ENCODE measurements at regions not wholly inside any gene's neighbourhood (a gene's known extent, or its start where the extent isn't known, plus 50 kb on each side); places are given as distances from the start of the nearest gene placed in this dataset.

DNA sequence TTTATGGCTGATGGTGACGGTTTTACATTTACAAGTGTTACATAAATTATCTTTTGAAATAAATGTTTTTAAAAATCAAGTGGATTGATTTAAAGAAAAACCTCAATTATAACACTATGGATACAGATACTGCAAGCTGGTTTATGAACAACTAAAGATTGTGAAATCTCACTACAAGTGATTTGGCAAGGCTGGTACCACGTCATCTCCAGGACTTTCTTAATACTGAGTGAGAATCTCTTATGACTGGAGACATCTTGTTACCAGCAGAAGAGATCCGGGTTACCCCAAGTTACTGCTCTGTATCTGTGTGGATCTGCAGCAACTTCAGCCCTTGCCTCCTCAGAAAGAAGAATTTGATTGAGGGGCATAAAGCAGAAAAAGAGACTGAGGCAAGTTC, 452.9 kb downstream of the MN1 start:
- TF ChIP-seq ESRRG (CRISPR knock-in tag; IDR thresholded peaks at IDR 0.05) (no peak), ISL1 (CRISPR knock-in tag; IDR thresholded peaks at IDR 0.05) (no peak), CSDC2 (CRISPR knock-in tag; IDR thresholded peaks at IDR 0.05) (no peak), OSR1 (CRISPR knock-in tag; IDR thresholded peaks at IDR 0.05) (no peak), SNAI2 (CRISPR knock-in tag; IDR thresholded peaks at IDR 0.05) (no peak), ZC3H10 (CRISPR knock-in tag; IDR thresholded peaks at IDR 0.05) (no peak), GLIS3 (CRISPR knock-in tag; IDR thresholded peaks at IDR 0.05) (no peak)
- TF ChIP-seq, protein P1, sequence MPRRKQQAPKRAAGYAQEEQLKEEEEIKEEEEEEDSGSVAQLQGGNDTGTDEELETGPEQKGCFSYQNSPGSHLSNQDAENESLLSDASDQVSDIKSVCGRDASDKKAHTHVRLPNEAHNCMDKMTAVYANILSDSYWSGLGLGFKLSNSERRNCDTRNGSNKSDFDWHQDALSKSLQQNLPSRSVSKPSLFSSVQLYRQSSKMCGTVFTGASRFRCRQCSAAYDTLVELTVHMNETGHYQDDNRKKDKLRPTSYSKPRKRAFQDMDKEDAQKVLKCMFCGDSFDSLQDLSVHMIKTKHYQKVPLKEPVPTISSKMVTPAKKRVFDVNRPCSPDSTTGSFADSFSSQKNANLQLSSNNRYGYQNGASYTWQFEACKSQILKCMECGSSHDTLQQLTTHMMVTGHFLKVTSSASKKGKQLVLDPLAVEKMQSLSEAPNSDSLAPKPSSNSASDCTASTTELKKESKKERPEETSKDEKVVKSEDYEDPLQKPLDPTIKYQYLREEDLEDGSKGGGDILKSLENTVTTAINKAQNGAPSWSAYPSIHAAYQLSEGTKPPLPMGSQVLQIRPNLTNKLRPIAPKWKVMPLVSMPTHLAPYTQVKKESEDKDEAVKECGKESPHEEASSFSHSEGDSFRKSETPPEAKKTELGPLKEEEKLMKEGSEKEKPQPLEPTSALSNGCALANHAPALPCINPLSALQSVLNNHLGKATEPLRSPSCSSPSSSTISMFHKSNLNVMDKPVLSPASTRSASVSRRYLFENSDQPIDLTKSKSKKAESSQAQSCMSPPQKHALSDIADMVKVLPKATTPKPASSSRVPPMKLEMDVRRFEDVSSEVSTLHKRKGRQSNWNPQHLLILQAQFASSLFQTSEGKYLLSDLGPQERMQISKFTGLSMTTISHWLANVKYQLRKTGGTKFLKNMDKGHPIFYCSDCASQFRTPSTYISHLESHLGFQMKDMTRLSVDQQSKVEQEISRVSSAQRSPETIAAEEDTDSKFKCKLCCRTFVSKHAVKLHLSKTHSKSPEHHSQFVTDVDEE (CRISPR knock-in tag; IDR thresholded peaks at IDR 0.05), result no peak
- TF ChIP-seq, protein P2, sequence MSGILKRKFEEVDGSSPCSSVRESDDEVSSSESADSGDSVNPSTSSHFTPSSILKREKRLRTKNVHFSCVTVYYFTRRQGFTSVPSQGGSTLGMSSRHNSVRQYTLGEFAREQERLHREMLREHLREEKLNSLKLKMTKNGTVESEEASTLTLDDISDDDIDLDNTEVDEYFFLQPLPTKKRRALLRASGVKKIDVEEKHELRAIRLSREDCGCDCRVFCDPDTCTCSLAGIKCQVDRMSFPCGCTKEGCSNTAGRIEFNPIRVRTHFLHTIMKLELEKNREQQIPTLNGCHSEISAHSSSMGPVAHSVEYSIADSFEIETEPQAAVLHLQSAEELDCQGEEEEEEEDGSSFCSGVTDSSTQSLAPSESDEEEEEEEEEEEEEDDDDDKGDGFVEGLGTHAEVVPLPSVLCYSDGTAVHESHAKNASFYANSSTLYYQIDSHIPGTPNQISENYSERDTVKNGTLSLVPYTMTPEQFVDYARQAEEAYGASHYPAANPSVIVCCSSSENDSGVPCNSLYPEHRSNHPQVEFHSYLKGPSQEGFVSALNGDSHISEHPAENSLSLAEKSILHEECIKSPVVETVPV (CRISPR knock-in tag; IDR thresholded peaks at IDR 0.05), result no peak
- ATAC-seq, result no peak

DNA sequence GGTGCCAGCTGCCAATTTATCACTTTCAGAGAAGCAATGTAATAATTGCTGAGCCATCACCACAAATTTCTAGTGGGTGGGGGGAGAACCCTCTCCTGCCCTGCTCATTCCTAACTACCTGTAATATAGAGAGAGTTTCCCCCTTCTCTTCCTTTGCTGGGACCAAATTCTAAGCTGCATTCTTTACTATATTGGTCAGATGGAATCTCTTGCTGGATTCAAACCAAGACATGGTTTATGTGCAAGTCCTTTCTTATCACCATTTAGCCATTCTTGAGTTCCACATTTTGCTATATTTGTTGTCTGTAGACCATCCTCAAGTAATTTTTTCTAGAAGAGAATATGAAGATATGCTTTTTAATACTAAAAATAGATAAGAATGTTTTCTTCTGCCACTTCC, 452.1 kb downstream of the MN1 start:
- TF ChIP-seq, protein P3, sequence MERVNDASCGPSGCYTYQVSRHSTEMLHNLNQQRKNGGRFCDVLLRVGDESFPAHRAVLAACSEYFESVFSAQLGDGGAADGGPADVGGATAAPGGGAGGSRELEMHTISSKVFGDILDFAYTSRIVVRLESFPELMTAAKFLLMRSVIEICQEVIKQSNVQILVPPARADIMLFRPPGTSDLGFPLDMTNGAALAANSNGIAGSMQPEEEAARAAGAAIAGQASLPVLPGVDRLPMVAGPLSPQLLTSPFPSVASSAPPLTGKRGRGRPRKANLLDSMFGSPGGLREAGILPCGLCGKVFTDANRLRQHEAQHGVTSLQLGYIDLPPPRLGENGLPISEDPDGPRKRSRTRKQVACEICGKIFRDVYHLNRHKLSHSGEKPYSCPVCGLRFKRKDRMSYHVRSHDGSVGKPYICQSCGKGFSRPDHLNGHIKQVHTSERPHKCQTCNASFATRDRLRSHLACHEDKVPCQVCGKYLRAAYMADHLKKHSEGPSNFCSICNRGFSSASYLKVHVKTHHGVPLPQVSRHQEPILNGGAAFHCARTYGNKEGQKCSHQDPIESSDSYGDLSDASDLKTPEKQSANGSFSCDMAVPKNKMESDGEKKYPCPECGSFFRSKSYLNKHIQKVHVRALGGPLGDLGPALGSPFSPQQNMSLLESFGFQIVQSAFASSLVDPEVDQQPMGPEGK (CRISPR knock-in tag; IDR thresholded peaks at IDR 0.05; ENCODE audit: borderline replicate concordance), result no peak
- TF ChIP-seq ARNTL (CRISPR knock-in tag; IDR thresholded peaks at IDR 0.05; ENCODE audit: borderline replicate concordance, low read depth) (no peak), ISL1 (CRISPR knock-in tag; IDR thresholded peaks at IDR 0.05) (no peak), ZNF565 (CRISPR knock-in tag; conservative IDR thresholded peaks at IDR 0.05; ENCODE audit: low read depth) (no peak), ZFP3 (CRISPR knock-in tag; IDR thresholded peaks at IDR 0.05) (no peak), ZNF8 (CRISPR knock-in tag; IDR thresholded peaks at IDR 0.05) (no peak), CSDC2 (CRISPR knock-in tag; IDR thresholded peaks at IDR 0.05) (no peak), OSR1 (CRISPR knock-in tag; IDR thresholded peaks at IDR 0.05) (no peak), SNAI2 (CRISPR knock-in tag; IDR thresholded peaks at IDR 0.05) (no peak), PPARA (CRISPR knock-in tag; IDR thresholded peaks at IDR 0.05; ENCODE audit: borderline replicate concordance) (no peak), RARB (CRISPR knock-in tag; IDR thresholded peaks at IDR 0.05) (no peak), BACH2 (CRISPR knock-in tag; IDR thresholded peaks at IDR 0.05; ENCODE audit: borderline replicate concordance) (no peak), ZC3H10 (CRISPR knock-in tag; IDR thresholded peaks at IDR 0.05) (no peak), TCF4 (CRISPR knock-in tag; IDR thresholded peaks at IDR 0.05; ENCODE audit: borderline replicate concordance) (no peak), GLIS3 (CRISPR knock-in tag; IDR thresholded peaks at IDR 0.05) (no peak)
- TF ChIP-seq, protein P2 (CRISPR knock-in tag; IDR thresholded peaks at IDR 0.05), result no peak
- TF ChIP-seq, protein P4, sequence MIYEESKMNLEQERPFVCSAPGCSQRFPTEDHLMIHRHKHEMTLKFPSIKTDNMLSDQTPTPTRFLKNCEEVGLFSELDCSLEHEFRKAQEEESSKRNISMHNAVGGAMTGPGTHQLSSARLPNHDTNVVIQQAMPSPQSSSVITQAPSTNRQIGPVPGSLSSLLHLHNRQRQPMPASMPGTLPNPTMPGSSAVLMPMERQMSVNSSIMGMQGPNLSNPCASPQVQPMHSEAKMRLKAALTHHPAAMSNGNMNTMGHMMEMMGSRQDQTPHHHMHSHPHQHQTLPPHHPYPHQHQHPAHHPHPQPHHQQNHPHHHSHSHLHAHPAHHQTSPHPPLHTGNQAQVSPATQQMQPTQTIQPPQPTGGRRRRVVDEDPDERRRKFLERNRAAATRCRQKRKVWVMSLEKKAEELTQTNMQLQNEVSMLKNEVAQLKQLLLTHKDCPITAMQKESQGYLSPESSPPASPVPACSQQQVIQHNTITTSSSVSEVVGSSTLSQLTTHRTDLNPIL (CRISPR knock-in tag; IDR thresholded peaks at IDR 0.05; ENCODE audit: low read depth), result no peak
- TF ChIP-seq, protein P5, sequence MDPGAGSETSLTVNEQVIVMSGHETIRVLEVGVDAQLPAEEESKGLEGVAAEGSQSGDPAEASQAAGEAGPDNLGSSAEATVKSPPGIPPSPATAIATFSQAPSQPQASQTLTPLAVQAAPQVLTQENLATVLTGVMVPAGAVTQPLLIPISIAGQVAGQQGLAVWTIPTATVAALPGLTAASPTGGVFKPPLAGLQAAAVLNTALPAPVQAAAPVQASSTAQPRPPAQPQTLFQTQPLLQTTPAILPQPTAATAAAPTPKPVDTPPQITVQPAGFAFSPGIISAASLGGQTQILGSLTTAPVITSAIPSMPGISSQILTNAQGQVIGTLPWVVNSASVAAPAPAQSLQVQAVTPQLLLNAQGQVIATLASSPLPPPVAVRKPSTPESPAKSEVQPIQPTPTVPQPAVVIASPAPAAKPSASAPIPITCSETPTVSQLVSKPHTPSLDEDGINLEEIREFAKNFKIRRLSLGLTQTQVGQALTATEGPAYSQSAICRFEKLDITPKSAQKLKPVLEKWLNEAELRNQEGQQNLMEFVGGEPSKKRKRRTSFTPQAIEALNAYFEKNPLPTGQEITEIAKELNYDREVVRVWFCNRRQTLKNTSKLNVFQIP (CRISPR knock-in tag; IDR thresholded peaks at IDR 0.05; ENCODE audit: borderline replicate concordance, low read depth), result no peak
- ATAC-seq, result no peak
